ENCODE measurements at regions not wholly inside any gene's neighbourhood (a gene's known extent, or its start where the extent isn't known, plus 50 kb on each side); places are given as distances from the start of the nearest gene placed in this dataset.

DNA sequence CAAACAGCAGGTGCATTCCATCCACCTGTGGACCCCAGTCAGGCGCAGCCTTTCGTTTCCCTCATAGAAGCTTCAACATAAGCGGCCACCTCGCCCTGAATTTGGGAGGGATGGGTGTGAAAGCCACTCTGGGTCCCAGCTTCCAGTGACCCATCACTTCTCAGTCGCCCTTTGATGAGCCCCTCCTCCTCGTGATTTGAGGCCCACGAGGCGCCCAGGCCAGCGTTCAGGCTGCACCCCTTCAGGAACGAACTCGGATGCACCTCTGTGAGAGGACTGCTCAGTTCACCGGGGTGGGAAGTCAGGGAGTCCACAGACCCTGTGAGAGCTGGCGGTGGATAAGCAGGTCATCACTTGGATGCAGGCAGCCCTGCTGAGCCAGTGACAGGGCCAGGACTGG, 1118.2 kb downstream of the BRD1 start:
- TF ChIP-seq EZH2 (IDR thresholded peaks at IDR 0.05) (no peak), POLR2AphosphoS5 (IDR thresholded peaks at IDR 0.05; ENCODE audit: borderline replicate concordance, low read depth, low read length) (no peak)
